Ovary (tissue), 7 donors: ENCODE measurements at regions not wholly inside any gene's neighbourhood (a gene's known extent, or its start where the extent isn't known, plus 50 kb on each side); places are given as distances from the start of the nearest gene placed in this dataset.

Experiments
- DNase-seq, 5 donors: peaks; one replicate each; pipeline ENCODE4 v3.0.0-alpha.2; 2019 to 2020
- H3K27ac ChIP-seq, 2 donors: fragments of 200-600 bp; one replicate each; pipeline versions ENCODE4 v1.5.1 to v1.8.0; 2019 to 2022
- H3K27me3 ChIP-seq: fragments of 200-600 bp; one replicate; pipeline ENCODE4 v1.8.0; 2022
- H3K36me3 ChIP-seq: fragments of 200-600 bp; sonication (generic); one replicate; pipeline ENCODE4 v1.5.1; 2019
- H3K4me1 ChIP-seq: one replicate; pipeline ENCODE4 v1.8.1; 2013; ENCODE audit warnings: mild to moderate bottlenecking, moderate library complexity; ENCODE audit not compliant: insufficient read depth
- H3K4me3 ChIP-seq: fragments of 200-600 bp; sonication (generic); one replicate; pipeline ENCODE4 v1.5.1; 2017
- H3K9me3 ChIP-seq, 2 donors: fragments of 200-600 bp in 1 of 2; sonication (generic) in 1 of 2; one replicate each; pipeline versions ENCODE4 v1.5.1 to v1.8.1; 2013 to 2019; ENCODE audit warnings: mild to moderate bottlenecking in 1 of 2, moderate library complexity in 1 of 2
- EP300 ChIP-seq: sonication (generic); formaldehyde crosslinking; IDR thresholded peaks from one replicate; pipeline ENCODE4 v1.6.1; 2017; ENCODE audit warnings: antibody characterized with exemption
- POLR2A ChIP-seq: fragments of 450-650 bp; IDR thresholded peaks from one replicate; pipeline ENCODE4 v1.6.1; 2017; ENCODE audit warnings: antibody characterized with exemption, mild to moderate bottlenecking, moderate library complexity
- WGBS, 3 donors: extraction: QIAGEN DNeasy Blood & Tissue Kit in 1 of 3; methylation state at CpG; one replicate each; pipeline versions ENCODE4 v1.1.5 to v1.1.7; 2013 to 2017; 5-methylcytosine and 5-hydroxymethylcytosine counted together
- intact Hi-C, 4 donors: fragments of 100-400 bp; cut with DNase I; formaldehyde crosslinking; loops; one replicate each; pipeline versions ENCODE4 v1.11.0 to v1.15.1; 2022 to 2023
- TF ChIP-seq, protein P1 (sequence below), 3 donors: fragments of 450-650 bp in 2 of 3; fragments of 200-600 bp in 1 of 3; IDR thresholded peaks; one replicate each; pipeline versions ENCODE4 v1.5.1 to v1.8.0; 2016 to 2022; ENCODE audit warnings: antibody characterized with exemption in 3 of 3, mild to moderate bottlenecking in 1 of 3
- donor health status: DM: no; HTN: no; CAD: no; lungs with moderate emphysema.
- donor health status: DM: no; HTN: no; CAD: no.
- donor health status: Bipolar disorder and iron deficiency.
- donor health status: DM: no; HTN: no; CAD: no.
- donor health status: DM: yes; HTN: yes; CAD: no.

DNA sequence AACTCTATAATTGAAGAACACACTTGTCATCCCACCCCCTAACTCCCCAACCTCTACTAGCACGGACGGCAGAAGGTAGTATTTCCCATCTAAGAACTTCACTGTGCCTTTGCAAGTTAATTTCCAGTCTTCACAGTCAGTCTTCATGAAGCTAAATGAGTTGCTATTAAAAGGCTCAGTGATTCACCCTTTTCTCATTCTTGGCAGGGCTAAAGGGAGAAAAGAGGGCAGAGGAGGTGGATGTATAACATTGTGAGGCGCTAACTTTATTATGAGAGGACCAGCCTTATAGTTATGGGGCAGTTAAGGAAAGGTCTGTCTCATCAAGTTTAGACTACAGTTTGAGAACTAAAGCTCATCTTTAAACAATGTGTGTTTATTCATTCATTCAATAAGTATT, 161.0 kb upstream of the S100G start:
- no peak for DNase-seq

DNA sequence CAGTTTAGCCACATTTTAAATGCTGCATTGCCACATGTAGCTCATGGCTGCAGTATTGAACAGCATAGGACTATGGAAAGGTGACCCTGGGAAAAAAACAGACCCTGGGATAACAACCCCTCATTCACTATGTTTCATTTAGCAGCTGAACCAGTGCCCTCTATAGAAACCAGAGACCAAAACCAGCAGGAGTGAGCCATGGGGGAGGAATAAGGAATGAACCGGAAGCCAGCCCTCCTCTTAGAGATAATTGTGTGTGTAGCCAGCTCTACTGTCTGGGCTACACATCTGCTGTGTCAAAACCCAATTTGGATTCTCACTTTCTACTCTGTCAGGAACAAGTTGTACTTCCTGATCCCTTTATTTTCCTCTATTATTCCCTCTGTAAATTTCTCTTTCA, 158.5 kb upstream of the S100G start:
- no peaks in the 10 kb centered on the region for H3K36me3 ChIP-seq
- no peaks in the 10 kb centered on the region for H3K4me1 ChIP-seq
- H3K27ac ChIP-seq, result no peak overlapping the region
- intact Hi-C loops, result no loop called here
- no peak for DNase-seq
- WGBS, 3 donors, result 38 to 57% (median 44%) methylated on average over 1 of the region's 1 CpG
- TF ChIP-seq EP300 (no peak), POLR2A (no peak)
- TF ChIP-seq, protein P1, sequence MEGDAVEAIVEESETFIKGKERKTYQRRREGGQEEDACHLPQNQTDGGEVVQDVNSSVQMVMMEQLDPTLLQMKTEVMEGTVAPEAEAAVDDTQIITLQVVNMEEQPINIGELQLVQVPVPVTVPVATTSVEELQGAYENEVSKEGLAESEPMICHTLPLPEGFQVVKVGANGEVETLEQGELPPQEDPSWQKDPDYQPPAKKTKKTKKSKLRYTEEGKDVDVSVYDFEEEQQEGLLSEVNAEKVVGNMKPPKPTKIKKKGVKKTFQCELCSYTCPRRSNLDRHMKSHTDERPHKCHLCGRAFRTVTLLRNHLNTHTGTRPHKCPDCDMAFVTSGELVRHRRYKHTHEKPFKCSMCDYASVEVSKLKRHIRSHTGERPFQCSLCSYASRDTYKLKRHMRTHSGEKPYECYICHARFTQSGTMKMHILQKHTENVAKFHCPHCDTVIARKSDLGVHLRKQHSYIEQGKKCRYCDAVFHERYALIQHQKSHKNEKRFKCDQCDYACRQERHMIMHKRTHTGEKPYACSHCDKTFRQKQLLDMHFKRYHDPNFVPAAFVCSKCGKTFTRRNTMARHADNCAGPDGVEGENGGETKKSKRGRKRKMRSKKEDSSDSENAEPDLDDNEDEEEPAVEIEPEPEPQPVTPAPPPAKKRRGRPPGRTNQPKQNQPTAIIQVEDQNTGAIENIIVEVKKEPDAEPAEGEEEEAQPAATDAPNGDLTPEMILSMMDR (IDR thresholded peaks at IDR 0.05), result no peak
- H3K27me3 ChIP-seq, result no peaks in the 10 kb centered on the region
- no peaks in the 10 kb centered on the region for H3K9me3 ChIP-seq
- no peak overlapping the region for H3K4me3 ChIP-seq

More for the DNA sequence above, 161.0 kb upstream of the S100G start:
- Histone ChIP-seq H3K36me3 (no peaks in the 10 kb centered on the region), H3K4me1 (no peaks in the 10 kb centered on the region), H3K27me3 (no peaks in the 10 kb centered on the region), H3K9me3 (no peaks in the 10 kb centered on the region), H3K4me3 (no peak overlapping the region), H3K27ac (no peak overlapping the region)
- intact Hi-C loops, result loop anchor here in 1 of 4 donors (2.0 kb wide), 1 partner anchor 16 kb away; no protein-coding TSS in a partner anchor
- 69 to 87% (median 83%) methylated on average over 3 of the region's 3 CpGs for WGBS, 3 donors
- TF ChIP-seq POLR2A (no peak), EP300 (no peak)
- TF ChIP-seq, protein P1 (IDR thresholded peaks at IDR 0.05), result no peak

- intact Hi-C loops, result no loop called here
- Histone ChIP-seq H3K4me1 (no peaks in the 10 kb centered on the region), H3K4me3 (no peak overlapping the region), H3K9me3 (no peaks in the 10 kb centered on the region), H3K27ac (no peak overlapping the region), H3K27me3 (no peaks in the 10 kb centered on the region), H3K36me3 (no peaks in the 10 kb centered on the region)
- 79 to 90% (median 89%) methylated on average over 3 of the region's 3 CpGs for WGBS, 3 donors
- TF ChIP-seq, protein P1 (IDR thresholded peaks at IDR 0.05), result no peak
- TF ChIP-seq EP300, result no peak
- TF ChIP-seq POLR2A, result no peak
- DNase-seq, result no peak
Measured at GRCh38 chrX:16496175-16496574, 153.8 kb upstream of the S100G start.

DNA sequence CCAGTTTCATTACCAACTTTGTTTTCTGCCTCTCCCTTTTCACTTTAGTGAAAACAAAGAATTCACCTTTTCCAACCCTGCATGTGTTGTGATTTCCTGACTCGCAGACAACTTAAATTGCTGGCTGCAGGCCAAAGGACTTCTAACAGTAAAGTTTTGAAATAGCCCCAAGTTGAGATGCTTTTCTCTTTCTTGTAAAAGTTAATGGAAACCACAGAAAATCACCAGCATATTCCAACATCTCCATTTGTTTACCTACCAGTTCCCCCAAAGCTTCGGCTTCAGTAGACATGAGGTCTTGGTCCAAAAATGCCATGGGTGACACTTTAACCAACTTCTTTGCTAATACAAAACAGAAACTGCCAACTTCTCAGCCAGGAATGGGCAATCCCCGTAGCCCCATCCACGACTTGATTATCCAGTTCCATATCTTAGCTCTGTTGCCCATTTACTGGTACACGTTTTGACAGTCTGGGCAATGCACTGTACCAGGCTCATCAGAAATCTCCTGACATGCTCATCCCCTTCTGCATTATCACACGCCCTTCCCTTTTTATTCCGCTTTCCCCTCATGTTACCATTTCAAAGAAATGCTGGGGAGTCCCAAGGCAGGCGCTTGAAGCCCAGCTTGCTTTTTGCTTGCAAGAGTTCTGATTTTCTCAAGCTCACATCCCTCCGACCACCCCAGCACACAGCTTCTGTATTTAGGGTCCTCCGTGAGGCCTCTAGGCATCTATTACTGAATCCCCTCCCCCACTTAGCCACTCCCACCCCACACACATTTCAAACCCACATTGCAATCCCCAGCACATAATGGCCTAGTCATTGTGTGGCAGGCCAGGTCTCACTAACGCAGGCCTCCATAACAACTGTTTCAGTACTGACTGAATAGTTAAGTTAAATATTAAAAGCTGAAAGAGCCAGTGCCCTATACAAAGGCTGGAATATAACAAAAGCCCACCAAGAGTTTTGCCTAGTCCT, 137.9 kb upstream of the S100G start:
- Histone ChIP-seq H3K9me3 (no peaks in the 10 kb centered on the region), H3K27me3 (no peaks in the 10 kb centered on the region), H3K4me3 (no peak overlapping the region), H3K36me3 (no peaks in the 10 kb centered on the region), H3K4me1 (no peaks in the 10 kb centered on the region), H3K27ac (no peak overlapping the region)
- no peak for TF ChIP-seq EP300
- TF ChIP-seq POLR2A, result no peak
- TF ChIP-seq, protein P1 (IDR thresholded peaks at IDR 0.05), result no peak
- DNase-seq, result no peak
- WGBS, 3 donors, result 73 to 79% (median 74%) methylated on average over 11 of the region's 11 CpGs
- intact Hi-C loops, result no loop called here
